ENCODE measurements at regions not wholly inside any gene's neighbourhood (a gene's known extent, or its start where the extent isn't known, plus 50 kb on each side); places are given as distances from the start of the nearest gene placed in this dataset.

- no peak overlapping the region for H3K4me3 Mint-ChIP-seq
Observed at GRCh38 chr11:70702040-70702648, 303.8 kb downstream of the CTTN start.

GRCh38 chr11:70703141-70704064 lies 305.1 kb downstream of the CTTN start:
- no peaks in the 10 kb centered on the region for H3K4me1 Mint-ChIP-seq
- H3K9me3 Mint-ChIP-seq: no peaks in the 10 kb centered on the region
- ChIA-PET POLR2A (no interaction called here), CTCF (no interaction called here)
- ATAC-seq (ENCODE audit: low read depth): no peak
- peaks cover 2% of the 10 kb centered on the region for H3K27me3 Mint-ChIP-seq
- H3K36me3 Mint-ChIP-seq (ENCODE audit: low read depth): no peaks in the 10 kb centered on the region
- H3K4me3 Mint-ChIP-seq: no peak overlapping the region
- intact Hi-C loops (cut with micrococcal nuclease): no loop called here
- no peak for TF ChIP-seq CTCF (IDR thresholded peaks at IDR 0.05)
- DNase-seq: no peak
- H3K27ac Mint-ChIP-seq: no peak overlapping the region

More at GRCh38 chr11:70702040-70702648, 303.8 kb downstream of the CTTN start:
- Mint-ChIP-seq H3K36me3 (ENCODE audit: low read depth) (no peaks in the 10 kb centered on the region), H3K4me1 (no peaks in the 10 kb centered on the region), H3K27me3 (no peaks in the 10 kb centered on the region), H3K9me3 (no peaks in the 10 kb centered on the region), H3K27ac (no peak overlapping the region)
- no peak for TF ChIP-seq CTCF (IDR thresholded peaks at IDR 0.05)
- no peak for ATAC-seq (ENCODE audit: low read depth)
- POLR2A ChIA-PET: no interaction called here
- intact Hi-C loops (cut with micrococcal nuclease): no loop called here
- CTCF ChIA-PET: no interaction called here
- no peak for DNase-seq

- H3K27ac Mint-ChIP-seq: no peak overlapping the region
- intact Hi-C loops (cut with micrococcal nuclease): no loop called here
- H3K4me3 Mint-ChIP-seq: no peak overlapping the region
- ChIA-PET POLR2A (no interaction called here), CTCF (no interaction called here)
- no peaks in the 10 kb centered on the region for H3K4me1 Mint-ChIP-seq
- peaks cover 4% of the 10 kb centered on the region for H3K27me3 Mint-ChIP-seq
- DNase-seq (no peak), ATAC-seq (ENCODE audit: low read depth) (no peak)
- H3K36me3 Mint-ChIP-seq (ENCODE audit: low read depth): no peaks in the 10 kb centered on the region
- TF ChIP-seq CTCF (IDR thresholded peaks at IDR 0.05): no peak
- no peaks in the 10 kb centered on the region for H3K9me3 Mint-ChIP-seq
Observed at GRCh38 chr11:70705097-70705496, 306.8 kb downstream of the CTTN start.

- CTCF ChIA-PET: no interaction called here
Observed at GRCh38 chr11:70705930-70706329, 307.6 kb downstream of the CTTN start.

More at GRCh38 chr11:70705930-70706329, 307.6 kb downstream of the CTTN start:
- intact Hi-C loops (cut with micrococcal nuclease): no loop called here
- H3K4me3 Mint-ChIP-seq: no peak overlapping the region
- H3K27ac Mint-ChIP-seq: no peak overlapping the region
- H3K36me3 Mint-ChIP-seq (ENCODE audit: low read depth): no peaks in the 10 kb centered on the region
- POLR2A ChIA-PET: no interaction called here
- H3K4me1 Mint-ChIP-seq: no peaks in the 10 kb centered on the region
- DNase-seq (no peak), ATAC-seq (ENCODE audit: low read depth) (no peak)
- H3K9me3 Mint-ChIP-seq: no peaks in the 10 kb centered on the region
- no peak for TF ChIP-seq CTCF (IDR thresholded peaks at IDR 0.05)
- peaks cover 4% of the 10 kb centered on the region for H3K27me3 Mint-ChIP-seq
